HepG2 (cell line): ENCODE measurements at regions not wholly inside any gene's neighbourhood (a gene's known extent, or its start where the extent isn't known, plus 50 kb on each side); places are given as distances from the start of the nearest gene placed in this dataset.

ENCODE experiments used
- FOSL2 ChIP-seq: sonication (generic); formaldehyde crosslinking; IDR thresholded peaks from 2 replicates; pipeline ENCODE4 v1.4.0; 2020; ENCODE audit warnings: missing genetic modification reagents
- HIVEP1 ChIP-seq: sonication (generic); formaldehyde crosslinking; IDR thresholded peaks from 2 replicates; pipeline ENCODE4 v1.4.0; 2020; ENCODE audit warnings: mild to moderate bottlenecking, missing genetic modification reagents
- RAD21 ChIP-seq: fragments of 450-650 bp; formaldehyde crosslinking; IDR thresholded peaks from 2 replicates; pipeline ENCODE4 v1.5.0; 2020; ENCODE audit warnings: mild to moderate bottlenecking
- TCF12 ChIP-seq, 2 experiments: fragments of 450-650 bp in 1 of 2; sonication (generic) in 1 of 2; formaldehyde crosslinking in 1 of 2; IDR thresholded peaks; 2 replicates each; pipeline versions ENCODE4 v1.6.1 to v1.8.0; 2017 to 2022; ENCODE audit warnings: antibody characterized with exemption in 1 of 2, mild to moderate bottlenecking in 1 of 2, missing genetic modification reagents in 1 of 2, moderate library complexity in 1 of 2
- XRCC5 ChIP-seq: fragments of 200-400 bp; formaldehyde crosslinking; optimal IDR thresholded peaks from 2 replicates; pipeline ENCODE3; 2017; ENCODE audit warnings: mild to moderate bottlenecking, low read length
- TF ChIP-seq, protein P1 (sequence below): sonication (generic); formaldehyde crosslinking; IDR thresholded peaks from 2 replicates; pipeline ENCODE4 v1.4.0; 2020; ENCODE audit warnings: missing genetic modification reagents
- TF ChIP-seq, protein P2 (sequence below): sonication (generic); formaldehyde crosslinking; IDR thresholded peaks from 2 replicates; pipeline ENCODE4 v1.4.0; 2020; ENCODE audit warnings: missing genetic modification reagents, low read depth, mild to moderate bottlenecking, borderline replicate concordance

DNA sequence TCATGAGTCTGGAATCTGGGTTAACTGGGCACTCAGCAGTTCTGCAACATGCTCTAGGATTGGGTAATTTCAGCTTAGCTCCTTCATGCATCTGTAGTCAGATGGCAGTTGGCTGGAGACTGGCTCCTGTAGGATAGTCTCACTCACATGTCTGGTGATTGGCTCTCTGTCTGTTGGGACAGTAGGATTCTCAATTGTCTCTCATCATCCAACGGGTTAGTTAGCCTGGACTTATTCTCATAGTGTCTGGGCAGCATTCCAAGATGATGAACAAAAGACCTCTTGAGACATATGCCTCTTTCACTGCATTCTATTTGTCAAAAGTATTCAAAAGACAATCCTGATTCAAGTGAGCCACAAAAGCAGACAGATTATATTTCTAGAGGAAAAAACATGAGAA is 795.6 kb upstream of the GALNTL6 start:
- TF ChIP-seq HIVEP1 (CRISPR knock-in tag) (no peak), RAD21 (CRISPR knock-in tag) (no peak), XRCC5 (no peak), TCF12 (IDR thresholded peaks at IDR 0.05) (no peak), TCF12 (CRISPR knock-in tag; IDR thresholded peaks at IDR 0.05) (no peak), FOSL2 (CRISPR knock-in tag) (no peak)
- TF ChIP-seq, protein P1, sequence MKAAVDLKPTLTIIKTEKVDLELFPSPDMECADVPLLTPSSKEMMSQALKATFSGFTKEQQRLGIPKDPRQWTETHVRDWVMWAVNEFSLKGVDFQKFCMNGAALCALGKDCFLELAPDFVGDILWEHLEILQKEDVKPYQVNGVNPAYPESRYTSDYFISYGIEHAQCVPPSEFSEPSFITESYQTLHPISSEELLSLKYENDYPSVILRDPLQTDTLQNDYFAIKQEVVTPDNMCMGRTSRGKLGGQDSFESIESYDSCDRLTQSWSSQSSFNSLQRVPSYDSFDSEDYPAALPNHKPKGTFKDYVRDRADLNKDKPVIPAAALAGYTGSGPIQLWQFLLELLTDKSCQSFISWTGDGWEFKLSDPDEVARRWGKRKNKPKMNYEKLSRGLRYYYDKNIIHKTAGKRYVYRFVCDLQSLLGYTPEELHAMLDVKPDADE (CRISPR knock-in tag): no peak
- TF ChIP-seq, protein P2, sequence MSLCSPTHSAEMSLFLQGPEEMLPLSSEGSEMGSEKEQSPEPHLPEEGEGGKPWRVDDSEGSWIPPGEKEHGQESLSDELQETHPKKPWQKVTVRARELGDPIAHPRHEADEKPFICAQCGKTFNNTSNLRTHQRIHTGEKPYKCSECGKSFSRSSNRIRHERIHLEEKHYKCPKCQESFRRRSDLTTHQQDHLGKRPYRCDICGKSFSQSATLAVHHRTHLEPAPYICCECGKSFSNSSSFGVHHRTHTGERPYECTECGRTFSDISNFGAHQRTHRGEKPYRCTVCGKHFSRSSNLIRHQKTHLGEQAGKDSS (CRISPR knock-in tag): no peak
